GM06990 (cell line): ENCODE measurements at regions not wholly inside any gene's neighbourhood (a gene's known extent, or its start where the extent isn't known, plus 50 kb on each side); places are given as distances from the start of the nearest gene placed in this dataset.

Source experiments
- DNase-seq: peaks from one replicate; pipeline ENCODE4 v3.0.0-alpha.2; 2011; ENCODE audit not compliant: insufficient read length; ENCODE audit errors: extremely low read depth
- H3K27me3 ChIP-seq: replicated peaks from 2 replicates; pipeline ENCODE4 v1.6.0; 2011; ENCODE audit warnings: low read length; ENCODE audit not compliant: control insufficient read depth, insufficient read depth
- H3K36me3 ChIP-seq: 2 replicates; pipeline ENCODE4 v1.5.1; 2011; ENCODE audit warnings: low read length; ENCODE audit not compliant: control insufficient read depth, insufficient read depth
- H3K4me3 ChIP-seq: replicated peaks from 2 replicates; pipeline ENCODE4 v1.5.1; 2011; ENCODE audit warnings: low read depth, mild to moderate bottlenecking, control low read depth, low read length
- CTCF ChIP-seq: IDR thresholded peaks from 2 replicates; pipeline ENCODE4 v1.5.1; 2011; ENCODE audit warnings: low read length, control low read depth, mild to moderate bottlenecking, inconsistent platforms; ENCODE audit not compliant: insufficient read depth, poor library complexity, severe bottlenecking

DNA sequence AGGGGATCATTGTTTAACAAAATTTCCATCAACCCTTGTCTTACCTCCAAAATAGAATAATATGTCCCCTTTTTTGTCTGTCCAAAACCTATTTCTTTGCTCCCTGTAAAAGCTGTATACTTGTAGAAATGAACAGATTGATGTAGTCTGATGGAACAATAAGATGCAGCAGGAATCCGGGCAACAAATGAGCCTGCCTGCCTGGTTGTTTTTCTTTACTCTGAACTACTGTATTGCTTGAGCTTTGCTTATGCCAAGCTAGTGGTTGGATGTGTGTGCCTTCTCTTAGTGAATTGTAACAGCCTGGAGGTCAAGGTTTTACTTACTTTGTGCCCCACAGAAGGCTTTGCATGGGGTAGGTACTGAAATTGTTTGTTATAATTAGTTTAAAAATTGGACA lies 116.2 kb upstream of the TLL1 start:
- no peak for TF ChIP-seq CTCF
- Histone ChIP-seq H3K4me3 (no peak overlapping the region), H3K27me3 (no peaks in the 10 kb centered on the region), H3K36me3 (no peaks in the 10 kb centered on the region)
- no peak for DNase-seq

GRCh38 chr4:165757451-165757850 lies 115.6 kb upstream of the TLL1 start:
- Histone ChIP-seq H3K36me3 (no peaks in the 10 kb centered on the region), H3K27me3 (no peaks in the 10 kb centered on the region), H3K4me3 (no peak overlapping the region)
- no peak for TF ChIP-seq CTCF
- DNase-seq: no peak

DNA sequence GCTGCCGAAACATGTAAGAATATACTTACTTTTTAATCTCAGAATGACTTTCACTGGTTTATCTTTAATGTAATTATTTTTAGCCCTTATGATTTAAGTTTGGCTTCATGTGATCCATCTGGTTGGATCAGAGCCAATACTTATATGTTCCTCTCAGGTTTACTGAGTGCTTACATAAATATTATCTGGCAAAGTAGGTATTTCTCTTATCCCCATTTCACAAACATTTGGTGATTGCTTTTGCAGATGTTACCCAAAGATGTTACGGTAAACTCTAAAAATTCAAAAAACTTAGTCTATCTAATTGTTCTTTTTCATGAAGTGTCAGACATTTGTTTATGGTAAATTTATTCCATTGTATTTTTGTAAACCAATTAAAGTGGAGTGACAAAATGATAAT lies 115.0 kb upstream of the TLL1 start:
- no peak for DNase-seq
- no peak overlapping the region for H3K4me3 ChIP-seq
- H3K27me3 ChIP-seq: no peaks in the 10 kb centered on the region
- no peaks in the 10 kb centered on the region for H3K36me3 ChIP-seq
- TF ChIP-seq CTCF: no peak

DNA sequence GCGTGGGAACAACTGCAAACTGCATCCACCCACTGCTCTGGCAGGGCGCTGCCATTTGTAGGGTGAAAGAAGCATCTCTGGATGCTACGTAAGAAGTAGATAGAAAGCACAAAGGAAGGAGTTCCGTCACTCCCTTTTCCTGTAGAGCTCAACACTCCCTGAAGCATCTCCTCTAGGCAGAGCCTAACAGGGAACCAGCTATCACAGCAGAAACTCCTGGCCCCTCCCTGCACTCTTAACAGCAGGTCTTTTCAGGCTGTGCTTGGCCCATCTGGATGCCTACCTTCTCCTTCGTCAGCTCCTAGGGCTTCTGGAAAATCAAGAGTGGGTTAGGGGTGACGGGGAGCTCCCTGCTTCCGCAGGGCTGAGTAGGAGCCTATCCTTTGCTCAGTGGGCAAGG lies 112.9 kb upstream of the TLL1 start:
- H3K27me3 ChIP-seq: no peaks in the 10 kb centered on the region
- no peaks in the 10 kb centered on the region for H3K36me3 ChIP-seq
- no peak for DNase-seq
- no peak for TF ChIP-seq CTCF
- H3K4me3 ChIP-seq: no peak overlapping the region

- Histone ChIP-seq H3K27me3 (no peaks in the 10 kb centered on the region), H3K36me3 (no peaks in the 10 kb centered on the region), H3K4me3 (no peak overlapping the region)
- TF ChIP-seq CTCF: no peak
- no peak for DNase-seq
These were observed 111.1 kb upstream of the TLL1 start for GRCh38 chr4:165761963-165762362.

DNA sequence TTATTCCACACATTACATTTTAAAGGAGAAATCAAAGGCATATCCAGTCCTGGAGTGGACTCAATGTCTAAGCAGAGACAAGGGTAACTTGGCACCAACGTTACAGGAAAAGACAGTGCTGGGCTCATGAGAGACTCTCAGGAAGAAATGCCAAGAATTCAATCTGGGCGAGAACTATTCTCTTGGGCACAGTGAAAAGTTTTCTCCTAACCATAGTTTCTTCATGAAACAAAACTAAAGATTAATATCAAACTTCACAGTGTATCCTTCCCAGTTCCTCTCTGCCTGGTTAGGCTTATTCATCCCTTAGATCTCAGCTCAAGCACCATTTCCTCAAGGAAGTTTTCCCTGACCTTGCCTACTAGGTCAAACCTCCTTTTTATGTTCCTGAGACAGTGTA lies 109.4 kb upstream of the TLL1 start:
- Histone ChIP-seq H3K27me3 (no peaks in the 10 kb centered on the region), H3K36me3 (no peaks in the 10 kb centered on the region), H3K4me3 (no peak overlapping the region)
- DNase-seq: no peak
- no peak for TF ChIP-seq CTCF
